C4-2B (cell line): ENCODE measurements at regions not wholly inside any gene's neighbourhood (a gene's known extent, or its start where the extent isn't known, plus 50 kb on each side); places are given as distances from the start of the nearest gene placed in this dataset.

Experiments
- ZFX ChIP-seq: fragments of 450-650 bp; IDR thresholded peaks from 2 replicates; pipeline ENCODE4 v1.6.1; 2017
- TF ChIP-seq, protein P1 (sequence below): fragments of 450-650 bp; conservative IDR thresholded peaks from 2 replicates; pipeline ENCODE4 v1.5.1; 2017; ENCODE audit warnings: mild to moderate bottlenecking

DNA sequence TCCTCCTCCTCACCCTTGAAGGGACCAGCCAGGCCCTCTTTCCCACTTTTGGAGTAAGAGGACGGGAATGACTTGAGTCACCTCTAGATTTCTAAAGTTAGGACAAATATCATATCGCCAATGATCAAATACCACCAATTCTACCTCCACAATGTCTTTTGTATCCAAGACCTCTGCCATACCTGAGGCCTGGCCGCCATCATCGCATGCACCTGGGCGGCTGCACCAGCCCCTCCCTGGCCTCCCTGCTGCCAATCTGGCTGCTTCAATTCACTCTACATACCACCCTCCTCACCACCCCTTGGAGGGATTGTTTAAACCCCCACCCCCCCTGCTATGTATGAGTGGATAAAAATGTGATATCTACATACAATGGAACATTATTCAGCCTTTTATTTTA, 75.0 kb upstream of the RALY start:
- TF ChIP-seq, protein P1, sequence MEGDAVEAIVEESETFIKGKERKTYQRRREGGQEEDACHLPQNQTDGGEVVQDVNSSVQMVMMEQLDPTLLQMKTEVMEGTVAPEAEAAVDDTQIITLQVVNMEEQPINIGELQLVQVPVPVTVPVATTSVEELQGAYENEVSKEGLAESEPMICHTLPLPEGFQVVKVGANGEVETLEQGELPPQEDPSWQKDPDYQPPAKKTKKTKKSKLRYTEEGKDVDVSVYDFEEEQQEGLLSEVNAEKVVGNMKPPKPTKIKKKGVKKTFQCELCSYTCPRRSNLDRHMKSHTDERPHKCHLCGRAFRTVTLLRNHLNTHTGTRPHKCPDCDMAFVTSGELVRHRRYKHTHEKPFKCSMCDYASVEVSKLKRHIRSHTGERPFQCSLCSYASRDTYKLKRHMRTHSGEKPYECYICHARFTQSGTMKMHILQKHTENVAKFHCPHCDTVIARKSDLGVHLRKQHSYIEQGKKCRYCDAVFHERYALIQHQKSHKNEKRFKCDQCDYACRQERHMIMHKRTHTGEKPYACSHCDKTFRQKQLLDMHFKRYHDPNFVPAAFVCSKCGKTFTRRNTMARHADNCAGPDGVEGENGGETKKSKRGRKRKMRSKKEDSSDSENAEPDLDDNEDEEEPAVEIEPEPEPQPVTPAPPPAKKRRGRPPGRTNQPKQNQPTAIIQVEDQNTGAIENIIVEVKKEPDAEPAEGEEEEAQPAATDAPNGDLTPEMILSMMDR = no peak
- no peak for TF ChIP-seq ZFX
